A673 (cell line): ENCODE measurements at regions not wholly inside any gene's neighbourhood (a gene's known extent, or its start where the extent isn't known, plus 50 kb on each side); places are given as distances from the start of the nearest gene placed in this dataset.

ENCODE experiments used
- BruUV-seq: library from RNA; stranded (reverse); fragments of 400-500 nt; replicated peaks from 2 replicates; lab custom pipeline; 2021; lab: Mats Ljungman, UMichigan
- CTCF ChIA-PET: fragments of 300-600 bp; sonication (Branson Sonifier 250); formaldehyde crosslinking; loops from one replicate; lab custom pipeline; 2022; ENCODE audit warnings: antibody characterized with exemption; lab: Charles Lee
- POLR2A ChIA-PET: fragments of 300-600 bp; sonication (Branson Sonifier 250); formaldehyde crosslinking; loops from one replicate; lab custom pipeline; 2022; ENCODE audit warnings: antibody characterized with exemption; ENCODE audit not compliant: low non-redundant PET; lab: Charles Lee
- DNase-seq: peaks from one replicate; pipeline ENCODE4 v3.0.0-alpha.2; 2015; ENCODE audit warnings: low spot score
- H3K27ac ChIP-seq: fragments of 200-600 bp; sonication (generic); 2 replicates; pipeline ENCODE4 v1.5.1; 2016; ENCODE audit warnings: mixed run types, low read depth, mild to moderate bottlenecking, mixed read lengths, antibody characterized with exemption, low read length; ENCODE audit not compliant: poor library complexity, severe bottlenecking
- H3K27me3 ChIP-seq: fragments of 200-600 bp; sonication (generic); replicated peaks from 2 replicates; pipeline ENCODE4 v1.6.1; 2017; ENCODE audit warnings: mixed run types, low read depth, mild to moderate bottlenecking, mixed read lengths, antibody characterized with exemption, low read length; ENCODE audit not compliant: insufficient read depth, poor library complexity
- H3K36me3 ChIP-seq: fragments of 200-600 bp; sonication (generic); 2 replicates; pipeline ENCODE4 v1.6.1; 2016; ENCODE audit warnings: mixed run types, mild to moderate bottlenecking, mixed read lengths, antibody characterized with exemption, low read length; ENCODE audit not compliant: insufficient read depth, poor library complexity, severe bottlenecking
- H3K4me1 ChIP-seq: fragments of 200-600 bp; sonication (generic); 2 replicates; pipeline ENCODE4 v1.6.1; 2017; ENCODE audit warnings: mixed run types, mild to moderate bottlenecking, mixed read lengths, antibody characterized with exemption, low read length; ENCODE audit not compliant: insufficient read depth, poor library complexity, severe bottlenecking
- H3K4me3 ChIP-seq: fragments of 200-600 bp; sonication (generic); 2 replicates; pipeline ENCODE4 v1.5.1; 2016; ENCODE audit warnings: low read depth, mixed run types, mild to moderate bottlenecking, mixed read lengths, low read length; ENCODE audit not compliant: poor library complexity, severe bottlenecking
- H3K9me3 ChIP-seq: fragments of 200-600 bp; sonication (generic); 2 replicates; pipeline ENCODE4 v1.6.1; 2016; ENCODE audit warnings: mixed run types, low read depth, mild to moderate bottlenecking, mixed read lengths, antibody characterized with exemption, low read length; ENCODE audit not compliant: poor library complexity, severe bottlenecking
- EZH2 ChIP-seq: fragments of 200-600 bp; sonication (generic); IDR thresholded peaks from 2 replicates; pipeline ENCODE4 v1.6.1; 2017; ENCODE audit warnings: borderline replicate concordance, low read depth, mild to moderate bottlenecking, mixed read lengths, antibody characterized with exemption, low read length; ENCODE audit not compliant: poor library complexity, severe bottlenecking
- intact Hi-C: fragments of 100-400 bp; cut with micrococcal nuclease; formaldehyde crosslinking; loops from one replicate; pipeline ENCODE4 v1.10.0; 2022; ENCODE audit not compliant: unreplicated experiment
- TF ChIP-seq, protein P1 (sequence below): fragments of 300-800, 200-600 bp; sonication (generic); conservative IDR thresholded peaks from 2 replicates; pipeline ENCODE4 v1.5.1; 2017; ENCODE audit warnings: low read depth, mild to moderate bottlenecking, antibody characterized with exemption, low read length, moderate library complexity, mixed read lengths

DNA sequence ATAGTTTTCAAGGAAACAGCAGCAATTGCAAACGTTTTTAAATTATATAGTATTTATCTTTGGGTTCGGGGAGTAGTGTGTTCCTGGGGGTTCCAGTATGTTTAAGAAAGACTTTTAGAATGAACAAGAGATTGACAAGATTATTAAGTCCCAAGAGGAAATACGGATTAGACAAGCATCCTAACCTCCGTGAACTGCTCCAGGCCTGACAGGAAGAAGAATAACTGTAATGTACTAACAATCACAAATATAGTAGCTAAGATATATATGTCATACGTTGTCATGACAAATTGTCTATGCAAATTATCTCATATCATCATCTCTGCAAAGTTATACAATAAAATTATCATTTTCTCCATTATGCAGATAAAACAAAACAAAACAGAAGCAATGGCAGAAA lies 1397.2 kb downstream of the MRPL39 start:
- CTCF ChIA-PET, result no interaction called here
- no peaks in the 10 kb centered on the region for H3K36me3 ChIP-seq
- H3K4me1 ChIP-seq, result no peaks in the 10 kb centered on the region
- H3K4me3 ChIP-seq, result no peak overlapping the region
- DNase-seq, result no peak
- TF ChIP-seq, protein P1, sequence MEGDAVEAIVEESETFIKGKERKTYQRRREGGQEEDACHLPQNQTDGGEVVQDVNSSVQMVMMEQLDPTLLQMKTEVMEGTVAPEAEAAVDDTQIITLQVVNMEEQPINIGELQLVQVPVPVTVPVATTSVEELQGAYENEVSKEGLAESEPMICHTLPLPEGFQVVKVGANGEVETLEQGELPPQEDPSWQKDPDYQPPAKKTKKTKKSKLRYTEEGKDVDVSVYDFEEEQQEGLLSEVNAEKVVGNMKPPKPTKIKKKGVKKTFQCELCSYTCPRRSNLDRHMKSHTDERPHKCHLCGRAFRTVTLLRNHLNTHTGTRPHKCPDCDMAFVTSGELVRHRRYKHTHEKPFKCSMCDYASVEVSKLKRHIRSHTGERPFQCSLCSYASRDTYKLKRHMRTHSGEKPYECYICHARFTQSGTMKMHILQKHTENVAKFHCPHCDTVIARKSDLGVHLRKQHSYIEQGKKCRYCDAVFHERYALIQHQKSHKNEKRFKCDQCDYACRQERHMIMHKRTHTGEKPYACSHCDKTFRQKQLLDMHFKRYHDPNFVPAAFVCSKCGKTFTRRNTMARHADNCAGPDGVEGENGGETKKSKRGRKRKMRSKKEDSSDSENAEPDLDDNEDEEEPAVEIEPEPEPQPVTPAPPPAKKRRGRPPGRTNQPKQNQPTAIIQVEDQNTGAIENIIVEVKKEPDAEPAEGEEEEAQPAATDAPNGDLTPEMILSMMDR, result no peak
- TF ChIP-seq EZH2, result no peak
- peaks cover 20% of the 10 kb centered on the region for H3K9me3 ChIP-seq
- BruUV-seq, result no TSS peak
- intact Hi-C loops, result no loop called here
- no peak overlapping the region for H3K27ac ChIP-seq
- H3K27me3 ChIP-seq, result no peaks in the 10 kb centered on the region
- POLR2A ChIA-PET, result no interaction called here

DNA sequence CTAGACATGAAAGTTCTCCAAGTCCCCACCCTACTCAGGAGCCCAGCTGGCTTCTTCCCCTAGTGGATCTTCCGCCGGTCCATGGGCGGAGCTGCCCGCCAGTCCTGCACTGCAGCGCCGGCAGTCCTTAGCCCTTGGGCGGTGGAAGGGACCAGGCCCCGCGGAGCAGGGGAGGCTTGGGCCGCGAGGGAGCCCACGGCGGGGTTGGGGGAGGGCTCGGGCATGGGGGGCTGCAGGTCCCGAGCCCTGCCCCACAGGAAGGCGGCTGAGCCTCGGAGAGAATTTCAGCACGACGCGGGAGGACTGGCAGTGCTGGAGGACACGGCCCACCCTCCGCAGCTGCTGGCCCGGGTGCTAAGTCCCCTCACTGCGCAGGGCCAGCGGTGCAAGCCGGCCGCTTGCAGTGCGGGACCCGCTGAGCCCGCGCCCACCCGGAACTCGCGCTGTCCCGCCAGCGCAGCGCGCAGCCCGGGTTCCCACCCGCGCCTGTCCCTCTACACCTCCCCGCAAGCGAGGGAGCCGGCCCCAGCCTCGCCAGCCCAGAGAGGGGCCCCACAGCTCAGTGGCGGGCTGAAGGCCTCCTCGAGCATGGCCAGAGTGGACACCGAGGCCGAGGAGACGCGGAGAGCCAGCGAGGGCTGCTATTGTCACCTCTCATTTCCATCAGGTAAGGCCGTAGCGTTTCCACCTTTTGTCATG lies 1398.6 kb downstream of the MRPL39 start:
- DNase-seq, result no peak
- TF ChIP-seq, protein P1, result no peak
- no peak for TF ChIP-seq EZH2
- Histone ChIP-seq H3K9me3 (peaks cover 24% of the 10 kb centered on the region), H3K27me3 (no peaks in the 10 kb centered on the region), H3K4me3 (no peak overlapping the region), H3K27ac (no peak overlapping the region), H3K4me1 (no peaks in the 10 kb centered on the region), H3K36me3 (no peaks in the 10 kb centered on the region)
- CTCF ChIA-PET, result no interaction called here
- intact Hi-C loops, result no loop called here
- POLR2A ChIA-PET, result no interaction called here
- BruUV-seq, result no TSS peak

DNA sequence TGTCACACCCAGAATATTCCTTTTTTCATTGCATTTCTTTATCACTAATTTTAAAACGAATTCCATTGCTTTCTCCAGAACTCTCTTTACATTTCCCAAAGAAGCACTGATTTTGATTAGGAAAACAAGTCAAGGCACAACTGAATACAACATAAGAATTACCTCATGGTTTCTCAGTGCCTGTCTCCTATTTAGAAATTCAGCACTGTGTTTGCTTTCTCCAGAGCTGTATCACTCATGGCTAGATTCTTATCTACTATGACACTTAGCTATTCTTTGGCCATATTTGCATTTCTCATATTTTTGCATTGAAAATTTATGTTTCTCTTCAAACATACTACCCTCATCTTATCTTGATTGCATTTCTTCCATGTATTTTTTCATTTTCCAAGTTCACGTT lies 1402.0 kb downstream of the MRPL39 start:
- Histone ChIP-seq H3K27me3 (no peaks in the 10 kb centered on the region), H3K9me3 (peaks cover 28% of the 10 kb centered on the region), H3K27ac (no peak overlapping the region), H3K4me3 (no peak overlapping the region), H3K36me3 (no peaks in the 10 kb centered on the region), H3K4me1 (no peaks in the 10 kb centered on the region)
- intact Hi-C loops, result no loop called here
- no peak for DNase-seq
- ChIA-PET POLR2A (no interaction called here), CTCF (no interaction called here)
- TF ChIP-seq EZH2, result no peak
- TF ChIP-seq, protein P1, result no peak
- no TSS peak for BruUV-seq
